DND-41 (cell line): ENCODE measurements at regions not wholly inside any gene's neighbourhood (a gene's known extent, or its start where the extent isn't known, plus 50 kb on each side); places are given as distances from the start of the nearest gene placed in this dataset.

ENCODE experiments used
- EZH2 ChIP-seq: IDR thresholded peaks from 3 replicates; pipeline ENCODE4 v1.6.1; 2012; ENCODE audit warnings: borderline replicate concordance, low read depth, mild to moderate bottlenecking, moderate library complexity, low read length, inconsistent platforms; ENCODE audit not compliant: severe bottlenecking
- TF ChIP-seq, protein P1 (sequence below): IDR thresholded peaks from 2 replicates; pipeline ENCODE4 v1.5.1; 2012; ENCODE audit warnings: borderline replicate concordance, low read length, moderate library complexity, mild to moderate bottlenecking; ENCODE audit not compliant: poor library complexity, severe bottlenecking; ENCODE audit errors: extremely low read depth

- TF ChIP-seq, protein P1, sequence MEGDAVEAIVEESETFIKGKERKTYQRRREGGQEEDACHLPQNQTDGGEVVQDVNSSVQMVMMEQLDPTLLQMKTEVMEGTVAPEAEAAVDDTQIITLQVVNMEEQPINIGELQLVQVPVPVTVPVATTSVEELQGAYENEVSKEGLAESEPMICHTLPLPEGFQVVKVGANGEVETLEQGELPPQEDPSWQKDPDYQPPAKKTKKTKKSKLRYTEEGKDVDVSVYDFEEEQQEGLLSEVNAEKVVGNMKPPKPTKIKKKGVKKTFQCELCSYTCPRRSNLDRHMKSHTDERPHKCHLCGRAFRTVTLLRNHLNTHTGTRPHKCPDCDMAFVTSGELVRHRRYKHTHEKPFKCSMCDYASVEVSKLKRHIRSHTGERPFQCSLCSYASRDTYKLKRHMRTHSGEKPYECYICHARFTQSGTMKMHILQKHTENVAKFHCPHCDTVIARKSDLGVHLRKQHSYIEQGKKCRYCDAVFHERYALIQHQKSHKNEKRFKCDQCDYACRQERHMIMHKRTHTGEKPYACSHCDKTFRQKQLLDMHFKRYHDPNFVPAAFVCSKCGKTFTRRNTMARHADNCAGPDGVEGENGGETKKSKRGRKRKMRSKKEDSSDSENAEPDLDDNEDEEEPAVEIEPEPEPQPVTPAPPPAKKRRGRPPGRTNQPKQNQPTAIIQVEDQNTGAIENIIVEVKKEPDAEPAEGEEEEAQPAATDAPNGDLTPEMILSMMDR: no peak
- TF ChIP-seq EZH2: no peak
Observed at GRCh38 chr17:54153423-54153822, 330.7 kb downstream of the KIF2B start.
